ENCODE measurements at regions not wholly inside any gene's neighbourhood (a gene's known extent, or its start where the extent isn't known, plus 50 kb on each side); places are given as distances from the start of the nearest gene placed in this dataset.
A peak's percentile ranks its signal among the peaks of the same experiment; 100 is the strongest.

DNA sequence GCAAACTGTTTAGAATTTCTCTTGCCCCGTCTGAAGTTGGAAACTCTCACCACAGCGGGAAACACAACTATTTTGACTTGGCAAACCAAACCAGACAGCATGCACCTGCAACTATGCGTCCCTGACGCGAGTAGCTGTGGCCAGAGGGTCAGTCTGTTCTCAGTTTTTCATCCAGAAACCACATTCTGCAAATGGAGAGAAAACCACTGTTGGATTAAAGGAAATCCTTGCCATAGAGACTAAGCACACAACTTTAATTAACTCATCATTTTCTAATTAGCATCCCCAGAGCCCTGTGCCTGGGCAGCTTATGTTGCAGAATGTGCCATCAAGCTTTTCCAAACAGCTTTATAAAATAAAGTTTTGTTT, 415.7 kb upstream of the TCF4 start (continued):
- TF ChIP-seq RAD21 (conservative IDR thresholded peaks at IDR 0.05 in 1 of 2, IDR thresholded peaks at IDR 0.05 in 1 of 2) (no peak), ZNF302 (CRISPR knock-in tag; IDR thresholded peaks at IDR 0.05) (no peak), KDM5A (IDR thresholded peaks at IDR 0.05) (no peak)
- TF ChIP-seq, protein P1, sequence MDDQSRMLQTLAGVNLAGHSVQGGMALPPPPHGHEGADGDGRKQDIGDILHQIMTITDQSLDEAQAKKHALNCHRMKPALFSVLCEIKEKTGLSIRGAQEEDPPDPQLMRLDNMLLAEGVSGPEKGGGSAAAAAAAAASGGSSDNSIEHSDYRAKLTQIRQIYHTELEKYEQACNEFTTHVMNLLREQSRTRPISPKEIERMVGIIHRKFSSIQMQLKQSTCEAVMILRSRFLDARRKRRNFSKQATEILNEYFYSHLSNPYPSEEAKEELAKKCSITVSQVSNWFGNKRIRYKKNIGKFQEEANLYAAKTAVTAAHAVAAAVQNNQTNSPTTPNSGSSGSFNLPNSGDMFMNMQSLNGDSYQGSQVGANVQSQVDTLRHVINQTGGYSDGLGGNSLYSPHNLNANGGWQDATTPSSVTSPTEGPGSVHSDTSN (IDR thresholded peaks at IDR 0.05), result no peak

DNA sequence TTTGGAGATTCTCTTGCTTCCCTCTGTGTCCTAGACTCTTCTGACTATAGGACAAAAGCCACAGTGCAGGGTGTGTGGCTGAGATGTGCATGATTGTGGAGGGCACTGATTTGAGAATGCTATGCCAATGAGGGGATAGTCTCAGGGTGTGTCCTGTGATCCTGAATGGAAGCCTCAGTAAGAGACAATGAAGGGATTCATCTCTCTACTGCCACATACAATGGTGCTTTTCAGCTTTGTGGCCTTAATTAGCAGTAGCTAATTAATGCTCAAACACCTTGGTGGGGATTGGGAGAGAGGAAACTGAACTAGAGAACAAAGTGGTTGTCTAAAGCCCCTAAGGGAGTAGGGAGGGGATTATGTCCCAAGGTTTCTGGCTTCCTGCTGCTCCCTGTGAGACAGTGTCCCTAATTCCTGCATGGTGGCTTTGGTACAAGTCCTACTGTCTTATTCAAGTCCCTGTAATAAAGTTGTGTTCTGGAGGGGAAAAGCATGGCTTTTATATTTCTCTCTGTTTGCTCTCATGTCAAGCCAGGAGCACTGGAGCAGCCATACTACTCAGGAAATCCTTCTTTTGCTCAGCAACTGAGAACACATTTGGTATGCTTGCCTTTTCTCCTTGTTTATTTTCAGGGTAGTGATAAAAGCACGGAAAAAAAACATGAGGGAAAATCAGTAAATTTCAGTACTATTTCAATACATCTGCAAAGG, 415.2 kb upstream of the TCF4 start:
- no peak for ATAC-seq

DNA sequence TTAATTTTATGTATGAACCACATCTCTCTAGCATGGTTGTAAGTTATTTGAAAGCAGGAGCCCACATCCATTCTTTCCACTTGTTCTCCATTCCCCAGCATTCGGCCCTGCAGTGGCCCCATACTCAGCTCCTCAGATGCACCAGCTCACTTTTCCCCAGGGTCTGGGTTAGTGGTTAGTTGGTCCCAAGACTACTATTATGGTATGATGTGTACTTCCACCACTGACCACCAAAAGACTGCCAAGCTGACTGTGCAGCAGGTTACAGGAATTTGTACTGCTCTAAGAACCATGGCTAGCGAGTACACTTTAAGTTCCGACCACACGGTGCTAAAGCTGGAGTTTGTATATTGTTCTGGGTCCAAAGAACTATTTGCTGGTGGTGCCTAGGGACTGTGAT, 413.6 kb upstream of the TCF4 start:
- H3K4me3 ChIP-seq, result no peak overlapping the region
- no peaks in the 10 kb centered on the region for H3K4me1 ChIP-seq
- TF ChIP-seq ZC3H11A (IDR thresholded peaks at IDR 0.05), result no peak
- no peak for TF ChIP-seq SMC3 (IDR thresholded peaks at IDR 0.05)
- no peak for TF ChIP-seq EP300 (IDR thresholded peaks at IDR 0.05)
- TF ChIP-seq HOXB13 (CRISPR knock-in tag; IDR thresholded peaks at IDR 0.05; ENCODE audit: low read depth), result no peak
- TF ChIP-seq HDAC2 (IDR thresholded peaks at IDR 0.05), result no peak
- no peak for TF ChIP-seq ZFP36 (IDR thresholded peaks at IDR 0.05; ENCODE audit: borderline replicate concordance, partially characterized antibody)
- TF ChIP-seq EHF (CRISPR knock-in tag; IDR thresholded peaks at IDR 0.05), result no peak
- TF ChIP-seq, protein P2, sequence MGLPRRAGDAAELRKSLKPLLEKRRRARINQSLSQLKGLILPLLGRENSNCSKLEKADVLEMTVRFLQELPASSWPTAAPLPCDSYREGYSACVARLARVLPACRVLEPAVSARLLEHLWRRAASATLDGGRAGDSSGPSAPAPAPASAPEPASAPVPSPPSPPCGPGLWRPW (IDR thresholded peaks at IDR 0.05), result no peak
- TF ChIP-seq KDM1A (IDR thresholded peaks at IDR 0.05; ENCODE audit: low read depth), result no peak
- TF ChIP-seq FOSL2 (IDR thresholded peaks at IDR 0.05), result no peak
- no peak for TF ChIP-seq FOSL2 (CRISPR knock-in tag; IDR thresholded peaks at IDR 0.05)
- TF ChIP-seq CHD4 (IDR thresholded peaks at IDR 0.05; ENCODE audit: borderline replicate concordance), result no peak
- no peak for TF ChIP-seq FOXS1 (CRISPR knock-in tag; IDR thresholded peaks at IDR 0.05)
- TF ChIP-seq, protein P3, sequence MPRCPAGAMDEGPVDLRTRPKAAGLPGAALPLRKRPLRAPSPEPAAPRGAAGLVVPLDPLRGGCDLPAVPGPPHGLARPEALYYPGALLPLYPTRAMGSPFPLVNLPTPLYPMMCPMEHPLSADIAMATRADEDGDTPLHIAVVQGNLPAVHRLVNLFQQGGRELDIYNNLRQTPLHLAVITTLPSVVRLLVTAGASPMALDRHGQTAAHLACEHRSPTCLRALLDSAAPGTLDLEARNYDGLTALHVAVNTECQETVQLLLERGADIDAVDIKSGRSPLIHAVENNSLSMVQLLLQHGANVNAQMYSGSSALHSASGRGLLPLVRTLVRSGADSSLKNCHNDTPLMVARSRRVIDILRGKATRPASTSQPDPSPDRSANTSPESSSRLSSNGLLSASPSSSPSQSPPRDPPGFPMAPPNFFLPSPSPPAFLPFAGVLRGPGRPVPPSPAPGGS (IDR thresholded peaks at IDR 0.05), result no peak
- TF ChIP-seq, protein P4, sequence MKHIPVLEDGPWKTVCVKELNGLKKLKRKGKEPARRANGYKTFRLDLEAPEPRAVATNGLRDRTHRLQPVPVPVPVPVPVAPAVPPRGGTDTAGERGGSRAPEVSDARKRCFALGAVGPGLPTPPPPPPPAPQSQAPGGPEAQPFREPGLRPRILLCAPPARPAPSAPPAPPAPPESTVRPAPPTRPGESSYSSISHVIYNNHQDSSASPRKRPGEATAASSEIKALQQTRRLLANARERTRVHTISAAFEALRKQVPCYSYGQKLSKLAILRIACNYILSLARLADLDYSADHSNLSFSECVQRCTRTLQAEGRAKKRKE (CRISPR knock-in tag; IDR thresholded peaks at IDR 0.05; ENCODE audit: low read depth), result no peak
- TF ChIP-seq JUNB (IDR thresholded peaks at IDR 0.05), result no peak
- no peak for TF ChIP-seq SREBF2 (IDR thresholded peaks at IDR 0.05)
- TF ChIP-seq, protein P5, sequence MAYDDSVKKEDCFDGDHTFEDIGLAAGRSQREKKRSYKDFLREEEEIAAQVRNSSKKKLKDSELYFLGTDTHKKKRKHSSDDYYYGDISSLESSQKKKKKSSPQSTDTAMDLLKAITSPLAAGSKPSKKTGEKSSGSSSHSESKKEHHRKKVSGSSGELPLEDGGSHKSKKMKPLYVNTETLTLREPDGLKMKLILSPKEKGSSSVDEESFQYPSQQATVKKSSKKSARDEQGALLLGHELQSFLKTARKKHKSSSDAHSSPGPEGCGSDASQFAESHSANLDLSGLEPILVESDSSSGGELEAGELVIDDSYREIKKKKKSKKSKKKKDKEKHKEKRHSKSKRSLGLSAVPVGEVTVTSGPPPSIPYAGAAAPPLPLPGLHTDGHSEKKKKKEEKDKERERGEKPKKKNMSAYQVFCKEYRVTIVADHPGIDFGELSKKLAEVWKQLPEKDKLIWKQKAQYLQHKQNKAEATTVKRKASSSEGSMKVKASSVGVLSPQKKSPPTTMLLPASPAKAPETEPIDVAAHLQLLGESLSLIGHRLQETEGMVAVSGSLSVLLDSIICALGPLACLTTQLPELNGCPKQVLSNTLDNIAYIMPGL (CRISPR knock-in tag; IDR thresholded peaks at IDR 0.05; ENCODE audit: borderline replicate concordance), result no peak
- TF ChIP-seq CBX2 (IDR thresholded peaks at IDR 0.05; ENCODE audit: borderline replicate concordance, low read depth), result no peak
- TF ChIP-seq, protein P6, sequence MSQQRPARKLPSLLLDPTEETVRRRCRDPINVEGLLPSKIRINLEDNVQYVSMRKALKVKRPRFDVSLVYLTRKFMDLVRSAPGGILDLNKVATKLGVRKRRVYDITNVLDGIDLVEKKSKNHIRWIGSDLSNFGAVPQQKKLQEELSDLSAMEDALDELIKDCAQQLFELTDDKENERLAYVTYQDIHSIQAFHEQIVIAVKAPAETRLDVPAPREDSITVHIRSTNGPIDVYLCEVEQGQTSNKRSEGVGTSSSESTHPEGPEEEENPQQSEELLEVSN (IDR thresholded peaks at IDR 0.05; ENCODE audit: borderline replicate concordance, low read depth), result no peak
- no peak for TF ChIP-seq RARB (CRISPR knock-in tag; IDR thresholded peaks at IDR 0.05)
- ATAC-seq (0 out of 6 replicates have a peak, but pooled peaks of 1 of the 2 experiments have one; percentile 37), FAIRE-seq (no peak), DNase-seq (ENCODE audit: low read depth in 1 of 2, low spot score in 1 of 2) (peak in 1 of 2 experiments; percentile 0)
- CTCF ChIA-PET, result interaction anchor here (1.5 kb wide), 1 partner anchor 19 kb away, joined by 3 read pairs; no protein-coding TSS in a partner anchor
- 21% methylated on average over 4 of the region's 4 CpGs for WGBS (ENCODE audit: missing lambda C conversion rate)
- POLR2A ChIA-PET, result no interaction called here
- no peak overlapping the region for H3K27ac ChIP-seq
- H3K9me3 ChIP-seq, result no peaks in the 10 kb centered on the region
- H3K4me2 ChIP-seq, result no peak overlapping the region

More for the DNA sequence above, 415.2 kb upstream of the TCF4 start:
- FAIRE-seq (no peak), DNase-seq (ENCODE audit: low read depth in 1 of 2, low spot score in 1 of 2) (no peak)
- WGBS (ENCODE audit: missing lambda C conversion rate), result 12% methylated on average over 1 of the region's 1 CpG
- Histone ChIP-seq H3K9me3 (no peaks in the 10 kb centered on the region), H3K4me3 (no peak overlapping the region), H3K27ac (no peak overlapping the region), H3K4me1 (no peaks in the 10 kb centered on the region), H3K4me2 (no peak overlapping the region)
- CTCF ChIA-PET, result interaction anchor here (0.6 to 1.5 kb wide), 2 partner anchors 20 to 25 kb away, joined by 3 to 4 read pairs; no protein-coding TSS in a partner anchor
- no peak for TF ChIP-seq SREBF2 (IDR thresholded peaks at IDR 0.05)
- TF ChIP-seq, protein P3 (IDR thresholded peaks at IDR 0.05), result no peak
- TF ChIP-seq MAZ (IDR thresholded peaks at IDR 0.05; ENCODE audit: borderline replicate concordance, low read depth, low read length), result no peak
- TF ChIP-seq CEBPB (IDR thresholded peaks at IDR 0.05), result no peak
- POLR2A ChIA-PET, result no interaction called here
